SK-N-MC (cell line): ENCODE measurements at regions not wholly inside any gene's neighbourhood (a gene's known extent, or its start where the extent isn't known, plus 50 kb on each side); places are given as distances from the start of the nearest gene placed in this dataset.

Source experiments
- EZH2 ChIP-seq: fragments of 200-600 bp; sonication (generic); IDR thresholded peaks from one replicate; pipeline ENCODE4 v1.6.1; 2017; ENCODE audit warnings: antibody characterized with exemption
- FOXP2 ChIP-seq: optimal IDR thresholded peaks from 2 replicates; pipeline ENCODE3; 2011; ENCODE audit warnings: mild to moderate bottlenecking, moderate library complexity; ENCODE audit not compliant: insufficient read depth; ENCODE audit errors: extremely low read length, control extremely low read depth
- POLR2AphosphoS5 ChIP-seq: IDR thresholded peaks from 2 replicates; pipeline ENCODE4 v1.6.1; 2012; ENCODE audit warnings: mild to moderate bottlenecking, low read depth, low read length, borderline replicate concordance

DNA sequence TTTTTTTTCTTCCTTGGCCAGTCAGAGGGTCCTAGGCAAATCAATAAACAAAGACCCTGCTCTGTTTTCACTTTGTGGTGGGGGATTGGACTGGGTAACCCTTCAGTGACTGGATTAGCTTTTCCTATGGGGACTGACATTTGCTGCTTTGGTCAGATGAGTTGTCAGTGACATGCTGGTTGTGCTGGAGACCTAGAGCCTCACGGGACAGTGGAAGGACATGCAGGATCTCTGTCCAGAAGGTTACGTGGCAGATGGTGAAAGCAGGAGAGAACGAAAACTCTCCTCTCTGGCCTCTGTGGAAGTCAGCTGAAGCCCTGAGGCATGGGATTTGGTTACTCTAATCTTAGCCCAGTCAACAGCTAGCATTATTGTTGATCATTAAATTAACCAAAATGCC is 90.0 kb upstream of the BMPER start:
- TF ChIP-seq POLR2AphosphoS5: no peak
- no peak for TF ChIP-seq EZH2
- TF ChIP-seq FOXP2: no peak
